Superior temporal gyrus (tissue), 1 donor: ENCODE measurements at regions not wholly inside any gene's neighbourhood (a gene's known extent, or its start where the extent isn't known, plus 50 kb on each side); places are given as distances from the start of the nearest gene placed in this dataset.

Experiments used
- DNase-seq: peaks from one replicate; pipeline ENCODE4 v3.0.0-alpha.2; 2016; ENCODE audit errors: extremely low spot score

GRCh38 chr22:49307481-49307830 lies 520.2 kb downstream of the BRD1 start:
- DNase-seq: no peak

DNA sequence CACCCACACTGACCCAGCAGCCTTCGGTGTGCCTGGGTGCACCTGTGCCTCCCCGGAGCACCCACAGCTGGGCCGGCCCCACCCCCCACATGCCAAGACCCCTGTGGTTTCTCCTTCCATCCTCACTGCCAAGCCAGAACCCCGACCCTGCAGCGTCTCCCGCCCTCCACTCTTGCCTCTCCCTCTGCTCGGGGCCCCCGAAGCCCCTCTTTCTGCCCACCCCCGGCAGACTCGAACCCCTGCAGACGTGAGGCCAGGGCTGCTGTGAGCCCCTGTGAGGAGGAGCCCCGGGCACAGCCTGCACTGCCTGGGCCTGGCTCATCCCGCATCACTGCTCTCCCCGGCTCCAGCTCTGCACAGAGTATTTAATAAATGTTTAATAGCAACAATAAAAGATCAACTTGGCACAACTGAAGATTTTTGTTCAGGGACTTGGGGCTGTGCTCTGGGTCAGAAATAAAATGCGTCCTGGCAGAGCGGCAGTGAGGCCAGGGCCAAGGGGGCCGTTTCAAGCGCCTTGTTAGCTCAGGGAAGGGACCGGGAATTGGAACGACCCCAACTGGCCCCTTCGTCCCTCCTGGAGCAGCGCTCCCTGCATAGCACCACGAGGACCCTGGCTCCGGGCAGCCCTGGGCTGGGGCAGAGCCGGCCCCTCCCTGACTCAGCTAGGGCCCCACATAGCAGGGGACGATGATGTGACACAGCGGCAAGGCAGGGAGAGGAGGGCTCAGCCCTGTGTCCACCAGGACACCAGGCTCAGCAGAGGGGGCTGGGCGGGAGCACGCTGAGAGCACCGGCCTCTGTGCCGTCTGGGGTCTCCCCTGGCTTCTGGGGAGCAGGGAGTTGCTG lies 520.8 kb downstream of the BRD1 start:
- DNase-seq: no peak

GRCh38 chr22:49305966-49306631 lies 521.6 kb downstream of the BRD1 start:
- DNase-seq: no peak

DNA sequence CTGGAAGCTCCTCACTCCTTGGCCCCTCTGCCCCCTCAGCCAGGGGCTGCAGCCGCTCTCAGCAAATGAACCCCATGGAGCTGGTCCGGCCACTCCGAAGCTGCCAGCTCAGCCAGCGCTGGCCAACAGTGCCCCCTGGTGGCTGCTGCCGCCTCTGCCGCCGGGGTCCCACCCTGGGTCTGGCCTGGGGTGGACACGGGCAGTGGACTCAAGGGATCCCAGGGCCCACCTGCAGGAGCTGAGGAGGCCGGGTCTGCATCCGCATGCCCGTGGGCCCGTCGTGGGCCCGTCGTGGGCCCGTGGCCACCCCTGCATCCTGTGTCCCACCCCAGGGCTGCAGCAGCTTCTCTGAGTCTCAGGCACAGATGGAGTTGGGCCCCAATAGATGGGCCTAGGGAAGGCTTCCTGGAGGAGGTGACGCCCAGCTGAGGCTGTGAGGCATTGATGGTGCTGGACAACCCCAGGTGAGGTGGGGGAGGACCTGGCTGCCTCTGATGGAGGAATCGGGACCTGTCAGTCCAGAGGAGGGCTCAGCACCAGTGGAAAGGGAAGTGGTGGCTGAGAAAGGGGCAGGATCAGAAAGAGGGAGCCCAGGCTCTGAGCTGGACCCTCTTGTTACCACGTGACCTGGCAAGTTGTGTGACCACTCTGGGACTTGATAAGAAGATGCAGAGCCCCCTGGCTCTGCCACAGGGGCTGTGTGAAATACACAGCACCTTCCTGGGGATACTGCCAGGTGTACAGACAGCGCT lies 522.3 kb downstream of the BRD1 start:
- peak; percentile 75 for DNase-seq

DNA sequence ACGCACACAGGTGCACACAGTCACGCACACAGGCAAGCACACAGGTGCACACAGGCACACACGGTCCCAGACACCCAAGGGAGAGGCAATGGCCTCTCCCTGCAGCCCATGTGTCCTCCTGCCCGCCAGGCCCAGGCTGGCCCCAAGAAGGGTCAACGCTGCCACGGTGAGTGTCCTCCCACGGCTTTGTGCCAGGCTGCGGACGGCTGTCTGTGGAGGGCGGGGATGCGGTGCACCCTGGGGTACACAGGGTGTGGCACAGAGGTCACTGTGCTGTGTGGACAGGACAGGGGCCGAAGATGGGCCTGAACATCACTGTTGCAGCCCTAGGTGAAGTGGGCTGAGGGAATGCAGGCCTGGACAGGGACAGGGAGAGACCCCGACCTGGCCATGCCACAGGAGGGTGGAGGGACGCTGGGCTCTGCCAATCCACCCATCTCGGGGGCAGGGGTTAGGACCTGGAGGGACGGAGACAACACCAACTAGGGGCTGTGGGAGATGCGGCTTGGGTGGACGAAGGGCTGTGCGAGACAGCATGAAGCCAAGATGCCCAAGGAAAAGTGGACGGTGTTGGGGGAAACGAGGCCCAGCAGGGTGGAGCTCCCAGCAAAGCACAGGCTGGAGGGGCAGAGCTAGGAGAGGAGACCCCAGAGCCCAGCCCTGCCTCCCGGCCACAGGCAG lies 523.8 kb downstream of the BRD1 start:
- DNase-seq: no peak

- DNase-seq: no peak
Measured at GRCh38 chr22:49303061-49303735, 524.5 kb downstream of the BRD1 start.

DNA sequence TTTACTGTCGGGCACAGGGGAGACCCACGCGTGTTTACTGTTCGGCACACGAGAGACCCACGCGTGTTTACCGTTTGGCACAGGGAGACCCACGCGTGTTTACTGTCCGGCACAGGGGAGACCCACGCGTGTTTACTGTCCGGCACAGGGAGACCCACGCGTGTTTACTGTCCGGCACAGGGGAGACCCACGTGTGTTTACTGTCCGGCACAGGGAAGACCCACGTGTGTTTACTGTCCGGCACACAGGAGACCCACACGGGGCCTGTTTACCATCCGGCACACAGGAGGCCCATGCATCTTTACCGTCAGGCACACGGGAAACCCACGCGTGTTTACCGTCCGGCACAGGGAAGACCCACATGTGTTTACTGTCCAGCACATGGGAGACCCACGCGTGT lies 525.1 kb downstream of the BRD1 start:
- no peak for DNase-seq

DNA sequence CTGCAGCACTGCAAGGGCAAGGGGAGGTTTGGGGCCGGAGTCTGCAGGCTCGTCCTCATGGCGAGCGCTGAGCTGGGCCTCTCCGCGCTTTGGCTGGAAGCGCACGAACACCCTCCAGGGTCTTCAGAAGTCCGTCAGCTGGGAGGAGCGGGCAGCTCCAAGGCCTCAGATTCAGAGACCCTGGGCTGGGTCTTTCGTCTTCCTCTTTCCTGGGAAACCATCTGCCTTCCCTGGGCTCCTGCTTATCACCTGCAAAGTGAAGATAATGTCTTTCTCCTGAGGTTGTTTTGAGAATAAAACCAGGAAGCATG lies 525.6 kb downstream of the BRD1 start:
- no peak for DNase-seq

GRCh38 chr22:49301398-49302149 lies 526.1 kb downstream of the BRD1 start:
- DNase-seq: no peak

DNA sequence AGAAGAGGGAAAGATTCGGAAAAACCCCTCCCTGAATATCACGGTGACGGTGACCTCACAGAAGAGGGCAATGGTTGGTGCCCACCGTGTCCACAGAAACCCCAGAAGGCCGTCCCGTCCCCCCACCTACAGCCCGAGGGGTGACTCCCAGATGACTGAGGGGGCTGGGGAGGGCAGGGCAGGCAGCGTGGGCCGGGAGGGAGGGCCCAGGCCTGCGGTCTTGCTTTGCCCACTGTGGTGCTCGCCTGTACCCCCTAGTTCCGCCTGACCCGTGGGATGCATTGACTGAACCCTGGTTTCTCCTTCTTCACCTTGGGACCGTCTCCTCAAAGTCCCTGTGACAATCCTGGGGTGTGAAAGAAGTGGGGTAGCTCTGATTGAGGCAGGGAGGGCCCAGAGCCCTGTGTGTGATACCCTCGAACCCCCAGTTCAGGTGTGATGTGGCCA lies 526.7 kb downstream of the BRD1 start:
- no peak for DNase-seq

DNA sequence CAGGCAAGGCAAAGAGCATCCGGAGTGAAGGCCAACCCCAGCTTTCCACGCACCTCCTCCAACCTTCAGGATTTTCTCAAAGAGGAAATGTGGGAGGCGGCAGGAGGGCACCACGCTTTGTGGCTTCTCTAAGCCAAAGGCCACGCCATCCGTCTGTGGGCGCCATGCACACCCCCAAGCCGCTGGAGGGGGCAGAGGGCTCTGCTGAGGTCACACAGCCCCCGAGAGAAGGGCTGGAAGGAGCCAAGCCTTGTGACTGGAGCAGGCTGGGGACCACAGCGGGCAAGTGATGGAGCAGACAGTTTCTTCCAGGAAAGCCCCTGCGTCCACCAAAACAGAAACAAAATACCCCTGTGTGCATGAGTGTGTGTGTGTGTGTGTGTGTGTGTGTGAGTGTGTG lies 527.4 kb downstream of the BRD1 start:
- DNase-seq: no peak

- DNase-seq: no peak
Measured at GRCh38 chr22:49299821-49300231, 527.8 kb downstream of the BRD1 start.

DNA sequence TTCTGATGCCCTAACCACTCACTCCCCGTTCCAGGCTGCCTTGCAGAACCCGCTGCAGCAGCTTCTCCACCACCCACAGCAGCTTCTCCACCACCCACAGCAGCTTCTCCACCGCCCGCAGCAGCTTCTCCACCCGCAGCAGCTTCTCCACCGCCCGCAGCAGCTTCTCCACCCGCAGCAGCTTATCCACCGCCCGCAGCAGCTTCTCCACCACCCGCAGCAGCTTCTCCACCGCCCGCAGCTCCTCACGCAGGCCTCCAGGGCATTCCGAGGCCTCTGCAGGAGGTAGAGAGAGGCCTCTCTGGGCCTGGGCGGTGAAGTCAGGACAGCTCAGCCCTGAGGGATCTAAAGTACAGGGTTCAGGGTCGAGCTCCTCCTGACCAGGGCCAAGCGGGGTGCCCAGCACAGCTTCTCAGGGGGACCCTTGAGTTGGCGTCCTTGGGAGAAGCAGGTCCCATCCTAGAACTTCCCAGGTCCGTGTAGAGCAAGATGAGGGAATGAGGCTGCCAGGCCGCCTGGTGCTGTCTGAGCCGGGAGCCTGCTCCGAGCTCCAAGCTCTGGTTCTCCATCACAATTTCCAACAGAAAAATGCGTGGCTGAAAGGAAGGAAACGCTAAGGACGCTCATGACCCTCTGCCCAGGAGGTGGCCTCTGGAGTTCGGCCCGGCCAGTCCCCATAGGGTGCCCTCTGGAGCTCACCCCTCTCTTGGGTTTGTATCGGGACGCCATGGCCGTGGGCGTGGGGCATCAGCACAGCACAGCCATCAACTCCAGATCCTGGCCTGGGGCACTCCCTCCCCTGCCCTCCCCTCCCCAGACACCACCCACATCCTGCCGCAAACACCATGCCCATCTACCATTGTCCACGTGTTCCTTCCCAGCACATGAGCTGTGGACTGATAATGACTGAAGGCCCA lies 528.6 kb downstream of the BRD1 start:
- DNase-seq: no peak

- DNase-seq: no peak
Measured at GRCh38 chr22:49297871-49298721, 529.6 kb downstream of the BRD1 start.

GRCh38 chr22:49297286-49297870 lies 530.3 kb downstream of the BRD1 start:
- DNase-seq: no peak

DNA sequence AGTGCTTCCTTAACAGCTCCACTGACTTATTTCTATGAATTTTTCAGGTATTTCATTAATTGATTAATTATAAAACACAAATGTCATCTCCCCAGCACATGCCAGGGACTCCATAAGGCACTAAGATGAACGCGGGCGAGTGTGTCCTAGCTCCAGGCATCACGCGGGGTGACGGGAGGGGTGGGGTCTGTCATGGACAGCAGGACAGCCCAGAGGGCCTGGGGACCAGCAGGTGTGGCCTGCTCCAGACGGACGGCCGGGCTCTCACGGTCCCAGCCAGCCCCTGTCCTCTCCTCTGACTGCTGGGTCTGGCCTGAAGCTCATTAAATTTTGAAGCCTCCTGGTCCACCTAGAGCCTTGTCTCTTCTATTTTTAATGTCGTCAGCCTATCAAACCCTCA lies 531.1 kb downstream of the BRD1 start:
- DNase-seq: no peak

DNA sequence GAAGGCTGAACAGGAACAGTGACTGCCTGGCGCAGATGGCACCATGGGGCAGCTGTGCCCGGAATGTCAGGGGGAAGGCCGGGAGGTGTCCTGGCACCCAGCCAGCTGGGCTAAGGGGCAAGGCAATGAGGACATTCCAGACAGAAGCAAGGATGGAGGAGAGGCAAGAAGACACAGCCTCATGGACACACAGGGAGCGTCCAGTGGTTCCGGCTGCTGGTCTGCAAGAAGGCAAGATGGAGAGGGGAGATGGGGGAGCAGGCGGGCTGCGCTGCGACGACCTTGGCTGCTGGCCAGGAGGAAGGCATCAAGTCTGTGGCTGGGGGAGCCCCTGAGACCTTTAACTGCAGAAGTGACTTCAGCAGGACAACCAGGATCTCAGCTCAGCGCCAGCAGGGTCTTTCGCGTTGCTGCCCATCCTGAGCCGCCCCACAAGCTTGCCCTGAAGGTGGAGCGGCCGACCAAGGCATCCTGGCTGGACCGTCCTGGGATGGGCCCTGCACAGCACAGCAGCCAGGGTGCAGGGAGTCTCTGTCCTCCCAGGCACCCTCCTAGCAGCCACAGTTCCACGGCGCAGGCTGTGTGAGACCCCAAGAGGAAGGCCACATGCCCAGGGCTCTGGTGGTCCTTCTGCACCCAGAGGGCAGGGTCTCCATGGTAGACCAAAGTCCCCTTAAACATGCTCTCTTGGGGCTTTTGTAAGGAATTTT lies 531.7 kb downstream of the BRD1 start:
- no peak for DNase-seq

- no peak for DNase-seq
Measured at GRCh38 chr22:49295465-49295743, 532.3 kb downstream of the BRD1 start.
